B cell (primary cell): ENCODE measurements at regions not wholly inside any gene's neighbourhood (a gene's known extent, or its start where the extent isn't known, plus 50 kb on each side); places are given as distances from the start of the nearest gene placed in this dataset.

ENCODE experiments used
- ATAC-seq: fragments of 200-7000 bp; cut with Tn5 transposase; one replicate; pipeline ENCODE4 v1.10.0; 2021; ENCODE audit warnings: low read depth, mild to moderate bottlenecking, moderate number of reproducible peaks, moderate library complexity
- CTCF ChIA-PET: fragments of 350-600 bp; sonication (Branson Sonifier 250); formaldehyde crosslinking; loops from one replicate; lab custom pipeline; 2021; ENCODE audit warnings: antibody characterized with exemption, inconsistent platforms; lab: Charles Lee
- POLR2A ChIA-PET: fragments of 350-600 bp; sonication (Branson Sonifier 250); formaldehyde crosslinking; loops from one replicate; lab custom pipeline; 2021; ENCODE audit warnings: antibody characterized with exemption; lab: Charles Lee
- DNase-seq: peaks from one replicate; pipeline ENCODE4 v3.0.0; 2013
- H2AFZ ChIP-seq: 2 replicates; pipeline ENCODE4 v1.6.1; 2012; ENCODE audit warnings: mild to moderate bottlenecking, low read depth, low read length; ENCODE audit not compliant: insufficient read depth, poor library complexity, severe bottlenecking
- H3K27ac ChIP-seq, 2 donors: 1 replicate in 1 of 2; 2 replicates in 1 of 2; pipeline ENCODE4 v1.5.1; 2012 to 2013; ENCODE audit warnings: low read length in 2 of 2, mild to moderate bottlenecking in 2 of 2, moderate library complexity in 1 of 2
- H3K27me3 ChIP-seq, 4 experiments: fragments of 200-600 bp in 1 of 4; sonication (generic) in 1 of 4; replicated peaks in 1 of 4; 1 replicate in 2 of 4; 2 replicates in 2 of 4; pipeline versions ENCODE4 v1.6.1 to v1.7.0; 2013 to 2016; ENCODE audit warnings: low read length in 3 of 4, mild to moderate bottlenecking in 2 of 4, mixed read lengths in 1 of 4, moderate library complexity in 1 of 4; ENCODE audit not compliant: insufficient read depth in 4 of 4, control insufficient read depth in 3 of 4; ENCODE audit errors: control extremely low read depth in 1 of 4
- H3K36me3 ChIP-seq, 2 experiments: replicated peaks in 1 of 2; 1 replicate in 1 of 2; 2 replicates in 1 of 2; pipeline versions ENCODE4 v1.6.1 to v1.7.1; 2013; ENCODE audit warnings: low read length in 1 of 2; ENCODE audit not compliant: insufficient read depth in 2 of 2, control insufficient read depth in 1 of 2; ENCODE audit errors: control extremely low read depth in 1 of 2, extremely low read depth in 1 of 2
- H3K4me1 ChIP-seq, 2 donors: fragments of 200-600 bp in 1 of 2; sonication (generic) in 1 of 2; 1 replicate in 1 of 2; 2 replicates in 1 of 2; pipeline versions ENCODE4 v1.5.1 to v1.6.1; 2013 to 2017; ENCODE audit warnings: low read length in 2 of 2; ENCODE audit not compliant: control insufficient read depth in 2 of 2, insufficient read depth in 2 of 2
- H3K4me2 ChIP-seq: replicated peaks from 2 replicates; pipeline ENCODE3; 2012; ENCODE audit warnings: mild to moderate bottlenecking, low read depth, low read length; ENCODE audit not compliant: poor library complexity, severe bottlenecking
- H3K4me3 ChIP-seq, 5 experiments: fragments of 200-600 bp in 1 of 5; sonication (generic) in 1 of 5; 1 replicate in 3 of 5; 2 replicates in 2 of 5; pipeline versions ENCODE4 v1.5.1 to v1.7.0; 2011 to 2016; ENCODE audit warnings: low read length in 4 of 5, mild to moderate bottlenecking in 4 of 5, low read depth in 2 of 5, control low read depth in 1 of 5, moderate library complexity in 1 of 5; ENCODE audit not compliant: insufficient read depth in 1 of 5; ENCODE audit errors: control extremely low read depth in 1 of 5, extremely low read depth in 1 of 5
- H3K79me2 ChIP-seq: fragments of 200-600 bp; sonication (generic); one replicate; pipeline ENCODE4 v1.6.0; 2016; ENCODE audit warnings: low read length; ENCODE audit not compliant: control insufficient read depth, insufficient read depth
- H3K9ac ChIP-seq: fragments of 200-600 bp; sonication (generic); 2 replicates; pipeline ENCODE4 v1.6.1; 2017; ENCODE audit warnings: mild to moderate bottlenecking, low read length, moderate library complexity
- H3K9me3 ChIP-seq, 3 donors: one replicate each; pipeline versions ENCODE4 v1.6.1 to v1.7.1; 2013; ENCODE audit warnings: low read length in 2 of 3; ENCODE audit not compliant: control insufficient read depth in 2 of 3, insufficient read depth in 1 of 3; ENCODE audit errors: control extremely low read depth in 1 of 3
- H4K20me1 ChIP-seq: 2 replicates; pipeline ENCODE4 v1.6.0; 2012; ENCODE audit warnings: mild to moderate bottlenecking, low read length; ENCODE audit not compliant: insufficient read depth, control insufficient read depth, poor library complexity, severe bottlenecking
- H3K27ac Mint-ChIP-seq: one replicate; pipeline ENCODE4 v1.8.0; 2021; ENCODE audit warnings: mixed read lengths
- H3K27me3 Mint-ChIP-seq: one replicate; pipeline ENCODE4 v1.8.0; 2021; ENCODE audit warnings: mixed read lengths
- H3K4me1 Mint-ChIP-seq: one replicate; pipeline ENCODE4 v1.8.0; 2021; ENCODE audit warnings: mixed read lengths
- H3K4me3 Mint-ChIP-seq: one replicate; pipeline ENCODE4 v1.8.0; 2021; ENCODE audit warnings: mixed read lengths
- H3K9me3 Mint-ChIP-seq: one replicate; pipeline ENCODE4 v1.8.0; 2022; ENCODE audit warnings: mixed read lengths; ENCODE audit not compliant: insufficient read depth
- EZH2 ChIP-seq: IDR thresholded peaks from 2 replicates; pipeline ENCODE4 v1.6.1; 2012; ENCODE audit warnings: borderline replicate concordance, low read depth, mild to moderate bottlenecking, moderate library complexity, low read length; ENCODE audit not compliant: insufficient read depth, poor library complexity, severe bottlenecking
- WGBS: methylation state at CpG from one replicate; pipeline ENCODE4 v1.1.5; 2013; ENCODE audit warnings: missing lambda C conversion rate; ENCODE audit not compliant: insufficient coverage; 5-methylcytosine and 5-hydroxymethylcytosine counted together
- intact Hi-C: fragments of 100-400 bp; cut with micrococcal nuclease; formaldehyde crosslinking; loops from one replicate; pipeline ENCODE4 v1.10.0; 2022
- TF ChIP-seq, protein P1 (sequence below): fragments of 200-600 bp; IDR thresholded peaks from one replicate; pipeline ENCODE4 v1.8.0; 2022; ENCODE audit warnings: antibody characterized with exemption, mild to moderate bottlenecking

DNA sequence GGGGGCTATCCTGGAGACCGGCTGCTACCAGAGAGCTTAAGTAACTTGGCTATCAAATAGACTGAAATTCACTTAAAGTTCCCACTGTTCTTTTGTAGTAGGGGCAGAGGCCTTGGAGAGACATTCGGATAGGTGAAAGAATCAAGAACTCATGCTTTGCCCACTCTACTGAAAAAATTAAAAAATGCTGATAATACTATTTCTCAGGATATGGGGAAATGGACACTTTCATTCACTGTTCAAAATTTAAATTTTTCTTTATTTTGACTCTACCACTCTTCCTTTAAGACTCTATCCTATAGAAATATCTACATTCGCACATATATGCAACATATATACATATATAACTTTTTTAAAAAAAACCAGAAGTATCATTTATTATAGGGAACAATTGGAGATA lies 117.8 kb upstream of the CHD6 start:
- intact Hi-C loops = loop anchor here (5.0 kb wide), 2 partner anchors 1451 to 1671 kb away; partner anchors contain the start of gene PTPRT
- no CpG with 5 or more reads among the region's 3 CpGs for WGBS
- H3K9me3 Mint-ChIP-seq = peaks cover 4% of the 10 kb centered on the region

DNA sequence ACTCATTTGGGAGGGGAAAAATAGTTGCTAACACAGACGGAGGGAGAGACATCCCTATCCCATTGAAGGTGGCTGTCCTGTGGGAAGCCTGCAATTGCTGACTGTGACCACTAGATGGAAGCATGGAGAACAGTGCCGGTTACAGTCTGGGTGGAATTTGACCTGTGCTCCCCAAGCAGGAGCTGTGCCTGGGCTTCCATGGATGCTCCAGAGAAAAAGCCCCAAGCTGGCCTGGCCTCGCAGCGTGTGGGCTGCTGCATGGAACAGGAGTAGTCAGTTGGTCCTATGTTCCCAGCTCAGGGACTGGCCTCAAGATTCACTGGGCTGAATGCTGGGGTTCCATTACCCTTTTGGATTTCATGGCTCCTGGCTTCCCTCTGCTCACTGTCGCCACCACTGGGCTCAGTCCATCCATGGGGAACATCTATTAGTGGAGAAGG lies 116.3 kb upstream of the CHD6 start:
- Histone ChIP-seq H3K79me2 (no peaks in the 10 kb centered on the region), H3K4me1 (no peaks in the 10 kb centered on the region), H3K36me3 (no peaks in the 10 kb centered on the region), H3K27ac (no peak overlapping the region), H3K4me3 (no peak overlapping the region), H2AFZ (no peak overlapping the region), H4K20me1 (no peaks in the 10 kb centered on the region), H3K4me2 (no peak overlapping the region), H3K9me3 (peaks cover 0 to 14% (median 0%) of the 10 kb centered on the region in 3 donors), H3K27me3 (peaks cover 0 to 3% (median under 1%) of the 10 kb centered on the region in 4 experiments), H3K9ac (no peak overlapping the region)
- ChIA-PET CTCF (interaction anchor here (0.7 to 3.0 kb wide), 4 partner anchors 13 to 41 kb away, joined by 3 to 8 read pairs (median 4); no protein-coding TSS in a partner anchor), POLR2A (interaction anchor here (0.5 kb wide), 1 partner anchor 794 kb away, joined by 3 read pairs; no protein-coding TSS in a partner anchor)
- Mint-ChIP-seq H3K4me1 (no peaks in the 10 kb centered on the region), H3K4me3 (no peak overlapping the region), H3K9me3 (peaks cover 4% of the 10 kb centered on the region), H3K27me3 (no peaks in the 10 kb centered on the region), H3K27ac (no peak overlapping the region)
- TF ChIP-seq EZH2 = no peak
- TF ChIP-seq, protein P1, sequence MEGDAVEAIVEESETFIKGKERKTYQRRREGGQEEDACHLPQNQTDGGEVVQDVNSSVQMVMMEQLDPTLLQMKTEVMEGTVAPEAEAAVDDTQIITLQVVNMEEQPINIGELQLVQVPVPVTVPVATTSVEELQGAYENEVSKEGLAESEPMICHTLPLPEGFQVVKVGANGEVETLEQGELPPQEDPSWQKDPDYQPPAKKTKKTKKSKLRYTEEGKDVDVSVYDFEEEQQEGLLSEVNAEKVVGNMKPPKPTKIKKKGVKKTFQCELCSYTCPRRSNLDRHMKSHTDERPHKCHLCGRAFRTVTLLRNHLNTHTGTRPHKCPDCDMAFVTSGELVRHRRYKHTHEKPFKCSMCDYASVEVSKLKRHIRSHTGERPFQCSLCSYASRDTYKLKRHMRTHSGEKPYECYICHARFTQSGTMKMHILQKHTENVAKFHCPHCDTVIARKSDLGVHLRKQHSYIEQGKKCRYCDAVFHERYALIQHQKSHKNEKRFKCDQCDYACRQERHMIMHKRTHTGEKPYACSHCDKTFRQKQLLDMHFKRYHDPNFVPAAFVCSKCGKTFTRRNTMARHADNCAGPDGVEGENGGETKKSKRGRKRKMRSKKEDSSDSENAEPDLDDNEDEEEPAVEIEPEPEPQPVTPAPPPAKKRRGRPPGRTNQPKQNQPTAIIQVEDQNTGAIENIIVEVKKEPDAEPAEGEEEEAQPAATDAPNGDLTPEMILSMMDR = peak; percentile 97
- ATAC-seq (peak; percentile 58), DNase-seq (peak; percentile 45)
- intact Hi-C loops = no loop called here
- WGBS = 51% methylated on average over 5 of the region's 5 CpGs

More for the DNA sequence above, 117.8 kb upstream of the CHD6 start:
- no peaks in the 10 kb centered on the region for H3K79me2 ChIP-seq
- no peak overlapping the region for H3K4me3 ChIP-seq
- ChIA-PET POLR2A (no interaction called here), CTCF (interaction anchor here (1.1 to 3.0 kb wide), 2 partner anchors 11 to 19 kb away, joined by 3 to 8 read pairs; no protein-coding TSS in a partner anchor)
- peaks cover 0 to 14% (median 0%) of the 10 kb centered on the region in 3 donors for H3K9me3 ChIP-seq
- no peak overlapping the region for H3K27ac ChIP-seq
- H4K20me1 ChIP-seq = no peaks in the 10 kb centered on the region
- H3K4me1 Mint-ChIP-seq = no peaks in the 10 kb centered on the region
- H3K36me3 ChIP-seq = no peaks in the 10 kb centered on the region
- no peaks in the 10 kb centered on the region for H3K27me3 Mint-ChIP-seq
- H3K9ac ChIP-seq = no peak overlapping the region
- no peak overlapping the region for H3K27ac Mint-ChIP-seq
- H3K4me2 ChIP-seq = no peak overlapping the region
- H3K4me1 ChIP-seq = no peaks in the 10 kb centered on the region
- ATAC-seq (no peak), DNase-seq (no peak)
- H3K27me3 ChIP-seq = peaks cover 0 to 3% (median under 1%) of the 10 kb centered on the region in 4 experiments
- no peak overlapping the region for H3K4me3 Mint-ChIP-seq
- no peak for TF ChIP-seq EZH2
- TF ChIP-seq, protein P1 = no peak
- no peak overlapping the region for H2AFZ ChIP-seq
